Hepatocyte (in vitro differentiated cells): ENCODE measurements at regions not wholly inside any gene's neighbourhood (a gene's known extent, or its start where the extent isn't known, plus 50 kb on each side); places are given as distances from the start of the nearest gene placed in this dataset.

ENCODE experiments used
- DNase-seq: peaks from one replicate; pipeline ENCODE4 v3.0.0-alpha.2; 2016; ENCODE audit warnings: low spot score
- H2AFZ ChIP-seq: fragments of 200-600 bp; sonication (generic); 2 replicates; pipeline ENCODE4 v1.6.0; 2016; ENCODE audit warnings: antibody characterized with exemption, mild to moderate bottlenecking
- H3K27ac ChIP-seq: fragments of 200-600 bp; sonication (generic); 2 replicates; pipeline ENCODE4 v1.5.1; 2016; ENCODE audit warnings: mild to moderate bottlenecking
- H3K27me3 ChIP-seq: fragments of 200-600 bp; sonication (generic); 2 replicates; pipeline ENCODE4 v1.6.1; 2016
- H3K36me3 ChIP-seq: fragments of 200-600 bp; sonication (generic); replicated peaks from 2 replicates; pipeline ENCODE4 v1.5.1; 2016; ENCODE audit warnings: low read depth; ENCODE audit not compliant: insufficient read depth
- H3K4me1 ChIP-seq: fragments of 200-600 bp; sonication (generic); 2 replicates; pipeline ENCODE4 v1.5.1; 2016; ENCODE audit warnings: mild to moderate bottlenecking, moderate library complexity; ENCODE audit not compliant: insufficient read depth
- H3K4me2 ChIP-seq: fragments of 200-600 bp; sonication (generic); 2 replicates; pipeline ENCODE4 v1.6.0; 2016
- H3K4me3 ChIP-seq: fragments of 200-600 bp; sonication (generic); 2 replicates; pipeline ENCODE4 v1.5.1; 2016; ENCODE audit warnings: mild to moderate bottlenecking
- H3K79me2 ChIP-seq: fragments of 200-600 bp; sonication (generic); 2 replicates; pipeline ENCODE4 v1.6.0; 2017; ENCODE audit warnings: mild to moderate bottlenecking
- H3K9me2 ChIP-seq: fragments of 200-600 bp; sonication (generic); replicated peaks from 2 replicates; pipeline ENCODE4 v1.6.0; 2017; ENCODE audit warnings: mild to moderate bottlenecking; ENCODE audit not compliant: insufficient read depth
- H3K9me3 ChIP-seq: fragments of 200-600 bp; sonication (generic); 2 replicates; pipeline ENCODE4 v1.5.1; 2016; ENCODE audit warnings: low read depth, mild to moderate bottlenecking
- H4K20me1 ChIP-seq: fragments of 200-600 bp; sonication (generic); 2 replicates; pipeline ENCODE4 v1.6.0; 2016; ENCODE audit warnings: mild to moderate bottlenecking; ENCODE audit not compliant: insufficient read depth, poor library complexity, severe bottlenecking
- CTCF ChIP-seq: fragments of 200-600 bp; sonication (generic); IDR thresholded peaks from 2 replicates; pipeline ENCODE4 v1.5.1; 2016; ENCODE audit warnings: antibody characterized with exemption, mild to moderate bottlenecking; ENCODE audit not compliant: poor library complexity
- EZH2 ChIP-seq: fragments of 200-600 bp; sonication (generic); IDR thresholded peaks from 2 replicates; pipeline ENCODE4 v1.6.1; 2016; ENCODE audit warnings: antibody characterized with exemption, mild to moderate bottlenecking, borderline replicate concordance
- EZH2phosphoT487 ChIP-seq: fragments of 200-600 bp; sonication (generic); IDR thresholded peaks from one replicate; pipeline ENCODE4 v1.6.1; 2018; ENCODE audit warnings: antibody characterized with exemption, mild to moderate bottlenecking, low read depth, moderate library complexity; ENCODE audit not compliant: unreplicated experiment, severe bottlenecking
- WGBS: methylation state at CpG from one replicate; pipeline ENCODE4 v1.1.6; 2016; ENCODE audit warnings: low lambda C conversion rate; ENCODE audit errors: missing lambda C conversion rate; 5-methylcytosine and 5-hydroxymethylcytosine counted together

- TF ChIP-seq EZH2phosphoT487 = no peak
- TF ChIP-seq CTCF = no peak
- TF ChIP-seq EZH2 = no peak
- Histone ChIP-seq H3K9me3 (no peaks in the 10 kb centered on the region), H2AFZ (no peak overlapping the region), H3K4me2 (no peak overlapping the region), H3K4me3 (no peak overlapping the region), H3K36me3 (no peaks in the 10 kb centered on the region), H3K27me3 (no peaks in the 10 kb centered on the region), H3K79me2 (no peaks in the 10 kb centered on the region), H3K9me2 (no peaks in the 10 kb centered on the region), H4K20me1 (no peaks in the 10 kb centered on the region), H3K27ac (no peak overlapping the region), H3K4me1 (no peaks in the 10 kb centered on the region)
- no peak for DNase-seq
Observed at GRCh38 chr4:12588582-12588981, 895.6 kb downstream of the RAB28 start.

DNA sequence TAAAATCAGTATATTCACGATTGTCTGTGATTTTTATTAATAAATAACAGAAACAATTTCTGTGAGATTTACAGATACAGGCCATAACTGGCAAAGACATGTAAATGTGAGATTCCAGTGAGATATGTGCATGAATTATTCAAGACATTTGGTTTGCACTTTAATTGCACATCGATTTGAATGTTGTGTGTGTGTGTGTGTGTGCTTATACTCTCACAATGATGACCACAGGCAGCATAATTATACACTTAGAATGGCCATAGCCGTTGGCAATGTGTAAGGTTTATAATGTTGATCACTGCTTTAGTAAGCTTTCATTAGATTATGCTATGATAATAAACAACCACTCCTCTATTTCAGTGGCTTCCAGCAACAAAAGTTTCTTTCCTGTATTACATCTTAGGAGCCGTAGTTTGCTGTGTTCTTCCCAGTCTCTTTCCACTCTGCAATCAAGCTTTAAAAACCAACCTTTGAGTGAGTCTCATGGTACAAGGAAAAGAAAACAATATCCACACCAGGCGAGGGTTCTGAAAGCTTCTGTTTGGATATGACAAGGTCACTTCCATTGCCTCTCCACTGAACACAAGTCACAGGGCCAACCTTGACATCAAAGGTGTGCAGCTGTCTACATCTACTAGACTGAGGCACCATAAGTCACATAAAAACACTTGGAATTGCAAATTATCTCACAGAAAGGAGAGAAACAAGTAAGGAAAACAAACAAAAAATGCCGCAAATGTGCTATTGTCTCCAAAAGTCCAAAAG is 897.7 kb downstream of the RAB28 start:
- H3K36me3 ChIP-seq = no peaks in the 10 kb centered on the region
- no peak overlapping the region for H3K4me2 ChIP-seq
- TF ChIP-seq CTCF (no peak), EZH2 (no peak)
- H3K4me3 ChIP-seq = no peak overlapping the region
- 78% methylated on average over 6 of the region's 6 CpGs for WGBS
- no peaks in the 10 kb centered on the region for H3K27me3 ChIP-seq
- no peak for DNase-seq
- H3K27ac ChIP-seq = no peak overlapping the region
- H3K4me1 ChIP-seq = no peaks in the 10 kb centered on the region
- no peaks in the 10 kb centered on the region for H4K20me1 ChIP-seq
- no peaks in the 10 kb centered on the region for H3K79me2 ChIP-seq
- H3K9me2 ChIP-seq = no peaks in the 10 kb centered on the region
- H2AFZ ChIP-seq = no peak overlapping the region
- no peaks in the 10 kb centered on the region for H3K9me3 ChIP-seq

DNA sequence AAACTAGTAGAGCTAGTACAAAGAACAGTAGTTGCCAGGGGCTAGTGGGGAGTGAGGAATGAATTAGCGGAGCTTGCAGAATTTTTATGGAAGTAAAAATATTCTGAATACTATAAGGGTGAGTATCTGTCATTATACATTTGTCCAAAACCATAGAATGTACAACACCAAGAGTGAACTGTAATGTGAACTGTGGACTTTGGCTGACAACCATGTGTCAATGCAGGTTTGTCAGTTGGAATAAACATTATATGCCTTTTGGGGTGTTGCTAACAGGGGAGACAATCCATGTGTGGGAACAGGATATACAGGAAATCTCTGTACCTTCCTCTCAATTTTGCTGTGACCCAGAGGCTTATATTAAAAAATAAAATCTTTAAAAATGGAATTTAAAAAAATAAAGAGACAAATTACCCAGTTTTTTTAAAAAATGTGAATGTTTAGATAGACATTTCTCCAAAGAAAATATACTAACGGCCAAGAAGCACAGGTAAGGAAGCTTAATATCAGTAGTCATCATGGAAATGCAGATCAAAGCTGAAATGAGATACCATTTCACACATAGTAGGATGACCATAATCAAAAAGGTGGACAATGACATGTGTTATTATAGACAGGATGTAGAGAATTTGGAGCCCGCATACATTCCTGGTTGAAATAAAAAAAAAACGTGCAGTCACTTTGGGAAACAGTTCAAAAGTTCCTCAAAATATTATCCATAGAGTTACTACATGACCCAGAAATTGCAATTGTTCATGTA is 899.8 kb downstream of the RAB28 start:
- H2AFZ ChIP-seq = no peak overlapping the region
- H3K4me2 ChIP-seq = no peak overlapping the region
- no peak for DNase-seq
- H3K9me2 ChIP-seq = no peaks in the 10 kb centered on the region
- no peaks in the 10 kb centered on the region for H4K20me1 ChIP-seq
- 44% methylated on average over 4 of the region's 4 CpGs for WGBS
- H3K4me3 ChIP-seq = no peak overlapping the region
- TF ChIP-seq EZH2 (no peak), CTCF (no peak), EZH2phosphoT487 (no peak)
- H3K27me3 ChIP-seq = no peaks in the 10 kb centered on the region
- H3K9me3 ChIP-seq = no peaks in the 10 kb centered on the region
- no peaks in the 10 kb centered on the region for H3K4me1 ChIP-seq
- H3K27ac ChIP-seq = no peak overlapping the region
- no peaks in the 10 kb centered on the region for H3K79me2 ChIP-seq
- H3K36me3 ChIP-seq = no peaks in the 10 kb centered on the region
